Mesothelial cell of epicardium (in vitro differentiated cells): ENCODE measurements at regions not wholly inside any gene's neighbourhood (a gene's known extent, or its start where the extent isn't known, plus 50 kb on each side); places are given as distances from the start of the nearest gene placed in this dataset.
"Not testable (repeated sequence)": the region's sequence is repeated elsewhere in the genome, so short reads cannot be mapped to it uniquely, and the experiment has no call there.

Source experiments
- DNase-seq, 2 experiments: peaks; one replicate each; pipeline ENCODE4 v3.0.0; 2021; ENCODE audit warnings: low spot score in 2 of 2; ENCODE audit not compliant: unreplicated experiment in 2 of 2
- H3K27ac Mint-ChIP-seq: 2 replicates; pipeline ENCODE4 v1.8.0; 2021; ENCODE audit warnings: mixed read lengths
- H3K27me3 Mint-ChIP-seq: 2 replicates; pipeline ENCODE4 v1.8.0; 2021; ENCODE audit warnings: low read depth, mixed read lengths
- H3K36me3 Mint-ChIP-seq: 2 replicates; pipeline ENCODE4 v1.8.0; 2021; ENCODE audit warnings: mixed read lengths
- H3K4me1 Mint-ChIP-seq: 2 replicates; pipeline ENCODE4 v1.8.0; 2021; ENCODE audit warnings: mixed read lengths
- H3K4me3 Mint-ChIP-seq: 2 replicates; pipeline ENCODE4 v1.8.0; 2021; ENCODE audit warnings: mild to moderate bottlenecking, moderate library complexity, mixed read lengths
- H3K9me3 Mint-ChIP-seq: 2 replicates; pipeline ENCODE4 v1.8.0; 2021; ENCODE audit warnings: mixed read lengths
- CTCF ChIP-seq: fragments of 200-600 bp; sonication (generic); IDR thresholded peaks from one replicate; pipeline ENCODE4 v1.5.0; 2021; ENCODE audit warnings: antibody characterized with exemption; ENCODE audit not compliant: unreplicated experiment

- TF ChIP-seq CTCF, result no peak
- H3K36me3 Mint-ChIP-seq, result no peaks in the 10 kb centered on the region
- H3K27me3 Mint-ChIP-seq, result peaks cover 5% of the 10 kb centered on the region
- H3K4me1 Mint-ChIP-seq, result no peaks in the 10 kb centered on the region
- H3K4me3 Mint-ChIP-seq, result no peak overlapping the region
- peaks cover 26% of the 10 kb centered on the region for H3K9me3 Mint-ChIP-seq
- DNase-seq, result no peak
- H3K27ac Mint-ChIP-seq, result no peak overlapping the region
Measured at GRCh38 chr4:44965435-44966095, 239.2 kb upstream of the GNPDA2 start.

- not testable (repeated sequence) for H3K36me3 Mint-ChIP-seq, H3K27ac Mint-ChIP-seq, H3K27me3 Mint-ChIP-seq, DNase-seq, H3K4me3 Mint-ChIP-seq, H3K4me1 Mint-ChIP-seq
- peaks cover 38% of the 10 kb centered on the region for H3K9me3 Mint-ChIP-seq
Measured at GRCh38 chr4:44964086-44964485, 237.7 kb upstream of the GNPDA2 start.

- no peak for DNase-seq
- Mint-ChIP-seq H3K4me1 (no peaks in the 10 kb centered on the region), H3K4me3 (no peak overlapping the region), H3K27ac (no peak overlapping the region), H3K9me3 (peaks cover 58% of the 10 kb centered on the region), H3K27me3 (peaks cover under 1% of the 10 kb centered on the region), H3K36me3 (no peaks in the 10 kb centered on the region)
- TF ChIP-seq CTCF, result no peak
Measured at GRCh38 chr4:44961001-44961755, 234.8 kb upstream of the GNPDA2 start.

- Mint-ChIP-seq H3K36me3 (no peaks in the 10 kb centered on the region), H3K9me3 (no peaks in the 10 kb centered on the region), H3K4me3 (no peak overlapping the region), H3K27me3 (peaks cover 14% of the 10 kb centered on the region), H3K27ac (no peak overlapping the region), H3K4me1 (peaks cover 13% of the 10 kb centered on the region)
- no peak for TF ChIP-seq CTCF
- DNase-seq, result no peak
Measured at GRCh38 chr4:44931720-44932119, 205.4 kb upstream of the GNPDA2 start.

GRCh38 chr4:44928785-44929184, 202.4 kb upstream of the GNPDA2 start:
- Mint-ChIP-seq H3K4me3 (no peak overlapping the region), H3K36me3 (no peaks in the 10 kb centered on the region), H3K4me1 (peaks cover 8% of the 10 kb centered on the region)

More at GRCh38 chr4:44928785-44929184, 202.4 kb upstream of the GNPDA2 start:
- H3K9me3 Mint-ChIP-seq, result no peaks in the 10 kb centered on the region
- H3K27me3 Mint-ChIP-seq, result peaks cover 14% of the 10 kb centered on the region
- no peak for TF ChIP-seq CTCF
- no peak for DNase-seq
- no peak overlapping the region for H3K27ac Mint-ChIP-seq
